HepG2 (cell line): ENCODE measurements at regions not wholly inside any gene's neighbourhood (a gene's known extent, or its start where the extent isn't known, plus 50 kb on each side); places are given as distances from the start of the nearest gene placed in this dataset.

ENCODE experiments used
- BCL6 ChIP-seq: IDR thresholded peaks from 2 replicates; pipeline ENCODE4 v1.6.1; 2016; ENCODE audit warnings: missing genetic modification reagents, missing compliant biosample characterization
- EEA1 ChIP-seq: sonication (generic); formaldehyde crosslinking; IDR thresholded peaks from 2 replicates; pipeline ENCODE4 v1.5.1; 2020; ENCODE audit warnings: mild to moderate bottlenecking, missing genetic modification reagents, borderline replicate concordance
- JDP2 ChIP-seq: sonication (generic); formaldehyde crosslinking; IDR thresholded peaks from 2 replicates; pipeline ENCODE4 v1.8.1; 2022; ENCODE audit warnings: missing genetic modification reagents, borderline replicate concordance
- KAT2B ChIP-seq: fragments of 150-350 bp; IDR thresholded peaks from 2 replicates; pipeline ENCODE4 v1.6.1; 2014; ENCODE audit warnings: low read depth, low read length, borderline replicate concordance
- KDM1A ChIP-seq: IDR thresholded peaks from 2 replicates; pipeline ENCODE4 v1.6.1; 2016; ENCODE audit warnings: missing compliant biosample characterization
- MED13 ChIP-seq: sonication (generic); formaldehyde crosslinking; IDR thresholded peaks from 2 replicates; pipeline ENCODE4 v1.5.0; 2020; ENCODE audit warnings: missing genetic modification reagents
- MTA3 ChIP-seq: sonication (generic); formaldehyde crosslinking; IDR thresholded peaks from 2 replicates; pipeline ENCODE4 v1.4.0; 2020; ENCODE audit warnings: missing genetic modification reagents
- MXD4 ChIP-seq: IDR thresholded peaks from 2 replicates; pipeline ENCODE4 v1.6.1; 2016; ENCODE audit warnings: mild to moderate bottlenecking, missing biosample characterization, missing genetic modification reagents
- NFYB ChIP-seq: sonication (generic); formaldehyde crosslinking; IDR thresholded peaks from 2 replicates; pipeline ENCODE4 v1.4.0; 2020; ENCODE audit warnings: missing genetic modification reagents
- RFXANK ChIP-seq: IDR thresholded peaks from 2 replicates; pipeline ENCODE4 v1.6.1; 2016
- ZBTB20 ChIP-seq: sonication (generic); formaldehyde crosslinking; IDR thresholded peaks from 2 replicates; pipeline ENCODE4 v1.8.1; 2023; ENCODE audit warnings: missing genetic modification reagents, low read depth, mild to moderate bottlenecking, borderline replicate concordance
- ZBTB3 ChIP-seq: sonication (generic); formaldehyde crosslinking; IDR thresholded peaks from 2 replicates; pipeline ENCODE4 v1.4.0; 2020; ENCODE audit warnings: low read depth, mild to moderate bottlenecking, moderate library complexity, missing genetic modification reagents, borderline replicate concordance
- ZMYM2 ChIP-seq: sonication (generic); formaldehyde crosslinking; IDR thresholded peaks from 2 replicates; pipeline ENCODE4 v1.8.0; 2022; ENCODE audit warnings: mild to moderate bottlenecking, missing genetic modification reagents
- ZNF232 ChIP-seq: sonication (generic); formaldehyde crosslinking; IDR thresholded peaks from 2 replicates; pipeline ENCODE4 v1.4.0; 2020; ENCODE audit warnings: missing genetic modification reagents, borderline replicate concordance
- ZNF274 ChIP-seq: sonication (generic); formaldehyde crosslinking; IDR thresholded peaks from 2 replicates; pipeline ENCODE4 v1.5.1; 2020; ENCODE audit warnings: mild to moderate bottlenecking, missing genetic modification reagents
- ZNF543 ChIP-seq: sonication (generic); formaldehyde crosslinking; IDR thresholded peaks from 2 replicates; pipeline ENCODE4 v1.4.0; 2020; ENCODE audit warnings: mild to moderate bottlenecking, missing genetic modification reagents
- ZNF563 ChIP-seq: sonication (generic); formaldehyde crosslinking; IDR thresholded peaks from 2 replicates; pipeline ENCODE4 v1.8.0; 2022; ENCODE audit warnings: mild to moderate bottlenecking, moderate library complexity, missing genetic modification reagents
- ZSCAN9 ChIP-seq: IDR thresholded peaks from 2 replicates; pipeline ENCODE4 v1.6.1; 2016; ENCODE audit warnings: borderline replicate concordance
- TF ChIP-seq, protein P1 (sequence below): sonication (generic); formaldehyde crosslinking; IDR thresholded peaks from 2 replicates; pipeline ENCODE4 v1.5.1; 2020; ENCODE audit warnings: missing genetic modification reagents, mild to moderate bottlenecking, borderline replicate concordance
- TF ChIP-seq, protein P2 (sequence below): sonication (generic); formaldehyde crosslinking; IDR thresholded peaks from 2 replicates; pipeline ENCODE4 v1.9.0; 2022; ENCODE audit warnings: missing genetic modification reagents, mild to moderate bottlenecking, borderline replicate concordance
- TF ChIP-seq, protein P3 (sequence below): conservative IDR thresholded peaks from 2 replicates; pipeline ENCODE4 v1.6.1; 2018; ENCODE audit warnings: missing genetic modification reagents
- TF ChIP-seq, protein P4 (sequence below): IDR thresholded peaks from 2 replicates; pipeline ENCODE4 v1.6.1; 2012; ENCODE audit warnings: low read length, improper control_type of control experiment
- TF ChIP-seq, protein P5 (sequence below): IDR thresholded peaks from 2 replicates; pipeline ENCODE4 v1.6.1; 2016; ENCODE audit warnings: missing genetic modification reagents, missing compliant biosample characterization

DNA sequence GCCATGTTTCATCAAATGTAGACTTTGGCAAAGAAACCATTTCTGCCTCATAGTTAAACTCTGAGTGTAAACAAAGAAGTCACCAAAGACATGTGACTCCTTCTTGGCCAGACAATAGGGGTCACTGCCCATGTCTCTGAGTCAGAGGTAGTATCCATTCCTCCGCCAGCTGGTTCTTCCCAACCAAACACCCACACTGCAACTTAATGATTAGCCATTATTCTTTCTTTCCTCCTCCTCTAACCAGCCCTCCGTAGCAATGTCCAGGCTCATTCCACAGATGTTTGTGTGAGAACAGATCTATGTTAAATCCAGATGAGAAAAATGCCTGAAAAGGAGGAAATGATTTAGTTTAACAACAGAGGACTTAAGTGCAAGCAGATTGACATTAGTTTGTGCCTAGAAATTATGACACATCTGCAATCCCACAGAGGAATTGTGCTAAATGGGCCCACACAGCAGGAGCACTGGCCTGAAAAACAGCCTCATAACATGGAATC, 127.9 kb upstream of the SH3BP4 start (continued):
- TF ChIP-seq ZBTB3 (CRISPR knock-in tag) (no peak), MED13 (no peak), ZSCAN9 (no peak), ZNF274 (no peak), ZMYM2 (CRISPR knock-in tag) (0 out of 2 replicates have a peak, but pooled peaks have one; percentile 54), KDM1A (CRISPR knock-in tag) (no peak), ZNF543 (CRISPR knock-in tag) (no peak), MTA3 (CRISPR knock-in tag) (no peak), JDP2 (CRISPR knock-in tag) (no peak), NFYB (CRISPR knock-in tag) (no peak), KAT2B (no peak), BCL6 (CRISPR knock-in tag) (peak; percentile 31; the same call in 1 of the 2 replicates), ZNF563 (CRISPR knock-in tag) (no peak), RFXANK (CRISPR knock-in tag) (no peak), MXD4 (CRISPR knock-in tag) (no peak), ZBTB20 (CRISPR knock-in tag) (no peak), EEA1 (CRISPR knock-in tag) (no peak), ZNF232 (no peak)
- TF ChIP-seq, protein P1, sequence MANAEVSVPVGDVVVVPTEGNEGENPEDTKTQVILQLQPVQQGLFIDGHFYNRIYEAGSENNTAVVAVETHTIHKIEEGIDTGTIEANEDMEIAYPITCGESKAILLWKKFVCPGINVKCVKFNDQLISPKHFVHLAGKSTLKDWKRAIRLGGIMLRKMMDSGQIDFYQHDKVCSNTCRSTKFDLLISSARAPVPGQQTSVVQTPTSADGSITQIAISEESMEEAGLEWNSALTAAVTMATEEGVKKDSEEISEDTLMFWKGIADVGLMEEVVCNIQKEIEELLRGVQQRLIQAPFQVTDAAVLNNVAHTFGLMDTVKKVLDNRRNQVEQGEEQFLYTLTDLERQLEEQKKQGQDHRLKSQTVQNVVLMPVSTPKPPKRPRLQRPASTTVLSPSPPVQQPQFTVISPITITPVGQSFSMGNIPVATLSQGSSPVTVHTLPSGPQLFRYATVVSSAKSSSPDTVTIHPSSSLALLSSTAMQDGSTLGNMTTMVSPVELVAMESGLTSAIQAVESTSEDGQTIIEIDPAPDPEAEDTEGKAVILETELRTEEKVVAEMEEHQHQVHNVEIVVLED (CRISPR knock-in tag): no peak
- TF ChIP-seq, protein P2, sequence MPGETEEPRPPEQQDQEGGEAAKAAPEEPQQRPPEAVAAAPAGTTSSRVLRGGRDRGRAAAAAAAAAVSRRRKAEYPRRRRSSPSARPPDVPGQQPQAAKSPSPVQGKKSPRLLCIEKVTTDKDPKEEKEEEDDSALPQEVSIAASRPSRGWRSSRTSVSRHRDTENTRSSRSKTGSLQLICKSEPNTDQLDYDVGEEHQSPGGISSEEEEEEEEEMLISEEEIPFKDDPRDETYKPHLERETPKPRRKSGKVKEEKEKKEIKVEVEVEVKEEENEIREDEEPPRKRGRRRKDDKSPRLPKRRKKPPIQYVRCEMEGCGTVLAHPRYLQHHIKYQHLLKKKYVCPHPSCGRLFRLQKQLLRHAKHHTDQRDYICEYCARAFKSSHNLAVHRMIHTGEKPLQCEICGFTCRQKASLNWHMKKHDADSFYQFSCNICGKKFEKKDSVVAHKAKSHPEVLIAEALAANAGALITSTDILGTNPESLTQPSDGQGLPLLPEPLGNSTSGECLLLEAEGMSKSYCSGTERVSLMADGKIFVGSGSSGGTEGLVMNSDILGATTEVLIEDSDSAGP (CRISPR knock-in tag): no peak
- TF ChIP-seq, protein P3, sequence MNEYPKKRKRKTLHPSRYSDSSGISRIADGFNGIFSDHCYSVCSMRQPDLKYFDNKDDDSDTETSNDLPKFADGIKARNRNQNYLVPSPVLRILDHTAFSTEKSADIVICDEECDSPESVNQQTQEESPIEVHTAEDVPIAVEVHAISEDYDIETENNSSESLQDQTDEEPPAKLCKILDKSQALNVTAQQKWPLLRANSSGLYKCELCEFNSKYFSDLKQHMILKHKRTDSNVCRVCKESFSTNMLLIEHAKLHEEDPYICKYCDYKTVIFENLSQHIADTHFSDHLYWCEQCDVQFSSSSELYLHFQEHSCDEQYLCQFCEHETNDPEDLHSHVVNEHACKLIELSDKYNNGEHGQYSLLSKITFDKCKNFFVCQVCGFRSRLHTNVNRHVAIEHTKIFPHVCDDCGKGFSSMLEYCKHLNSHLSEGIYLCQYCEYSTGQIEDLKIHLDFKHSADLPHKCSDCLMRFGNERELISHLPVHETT (CRISPR knock-in tag): no peak
- TF ChIP-seq, protein P4, sequence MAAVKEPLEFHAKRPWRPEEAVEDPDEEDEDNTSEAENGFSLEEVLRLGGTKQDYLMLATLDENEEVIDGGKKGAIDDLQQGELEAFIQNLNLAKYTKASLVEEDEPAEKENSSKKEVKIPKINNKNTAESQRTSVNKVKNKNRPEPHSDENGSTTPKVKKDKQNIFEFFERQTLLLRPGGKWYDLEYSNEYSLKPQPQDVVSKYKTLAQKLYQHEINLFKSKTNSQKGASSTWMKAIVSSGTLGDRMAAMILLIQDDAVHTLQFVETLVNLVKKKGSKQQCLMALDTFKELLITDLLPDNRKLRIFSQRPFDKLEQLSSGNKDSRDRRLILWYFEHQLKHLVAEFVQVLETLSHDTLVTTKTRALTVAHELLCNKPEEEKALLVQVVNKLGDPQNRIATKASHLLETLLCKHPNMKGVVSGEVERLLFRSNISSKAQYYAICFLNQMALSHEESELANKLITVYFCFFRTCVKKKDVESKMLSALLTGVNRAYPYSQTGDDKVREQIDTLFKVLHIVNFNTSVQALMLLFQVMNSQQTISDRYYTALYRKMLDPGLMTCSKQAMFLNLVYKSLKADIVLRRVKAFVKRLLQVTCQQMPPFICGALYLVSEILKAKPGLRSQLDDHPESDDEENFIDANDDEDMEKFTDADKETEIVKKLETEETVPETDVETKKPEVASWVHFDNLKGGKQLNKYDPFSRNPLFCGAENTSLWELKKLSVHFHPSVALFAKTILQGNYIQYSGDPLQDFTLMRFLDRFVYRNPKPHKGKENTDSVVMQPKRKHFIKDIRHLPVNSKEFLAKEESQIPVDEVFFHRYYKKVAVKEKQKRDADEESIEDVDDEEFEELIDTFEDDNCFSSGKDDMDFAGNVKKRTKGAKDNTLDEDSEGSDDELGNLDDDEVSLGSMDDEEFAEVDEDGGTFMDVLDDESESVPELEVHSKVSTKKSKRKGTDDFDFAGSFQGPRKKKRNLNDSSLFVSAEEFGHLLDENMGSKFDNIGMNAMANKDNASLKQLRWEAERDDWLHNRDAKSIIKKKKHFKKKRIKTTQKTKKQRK: no peak
- TF ChIP-seq, protein P5, sequence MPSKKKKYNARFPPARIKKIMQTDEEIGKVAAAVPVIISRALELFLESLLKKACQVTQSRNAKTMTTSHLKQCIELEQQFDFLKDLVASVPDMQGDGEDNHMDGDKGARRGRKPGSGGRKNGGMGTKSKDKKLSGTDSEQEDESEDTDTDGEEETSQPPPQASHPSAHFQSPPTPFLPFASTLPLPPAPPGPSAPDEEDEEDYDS (CRISPR knock-in tag): no peak; the same call in 1 of the 2 replicates
